Pancreas (tissue), 10 donors: ENCODE measurements at regions not wholly inside any gene's neighbourhood (a gene's known extent, or its start where the extent isn't known, plus 50 kb on each side); places are given as distances from the start of the nearest gene placed in this dataset.

Source experiments
- ATAC-seq, 4 donors: fragments of 200-7000 bp; cut with Tn5 transposase; one replicate each; pipeline versions ENCODE4 v1.8.0 to v1.9.1; 2020; ENCODE audit warnings: mild to moderate bottlenecking in 4 of 4, moderate library complexity in 4 of 4
- DNase-seq, 6 donors: peaks; one replicate each; pipeline ENCODE4 v3.0.0-alpha.2; 2020
- FAIRE-seq: peaks from 2 replicates; lab custom pipeline; 2012; peaks lifted over from hg19 to GRCh38; lab: Jason Lieb, UNC
- H3K27ac ChIP-seq, 4 donors: fragments of 200-600 bp; sonication (generic); 1 replicate in 3 of 4; 2 replicates in 1 of 4; pipeline versions ENCODE4 v1.5.0 to v1.8.0; 2020
- H3K27me3 ChIP-seq, 4 donors: fragments of 200-600 bp; one replicate each; pipeline ENCODE4 v1.8.0; 2021
- H3K36me3 ChIP-seq, 3 donors: fragments of 200-600 bp; sonication (generic) in 1 of 3; one replicate each; pipeline versions ENCODE4 v1.5.0 to v1.8.0; 2020 to 2021
- H3K4me1 ChIP-seq, 3 donors: fragments of 200-600 bp; one replicate each; pipeline ENCODE4 v1.8.0; 2021
- H3K4me3 ChIP-seq, 4 donors: fragments of 200-600 bp; sonication (generic) in 2 of 4; one replicate each; pipeline versions ENCODE4 v1.5.0 to v1.8.0; 2020 to 2021
- H3K9me3 ChIP-seq, 4 donors: fragments of 200-600 bp; one replicate each; pipeline ENCODE4 v1.8.0; 2021
- CTCF ChIP-seq, 4 donors: fragments of 200-600 bp; sonication (generic) in 3 of 4; IDR thresholded peaks; one replicate each; pipeline versions ENCODE4 v1.5.0 to v1.8.0; 2021; ENCODE audit warnings: antibody characterized with exemption in 4 of 4
- WGBS, 2 donors: extraction: QIAGEN DNeasy Blood & Tissue Kit; methylation state at CpG; one replicate each; pipeline ENCODE4 v1.1.7; 2013; 5-methylcytosine and 5-hydroxymethylcytosine counted together
- intact Hi-C, 3 donors: fragments of 100-400 bp; cut with DNase I; formaldehyde crosslinking; loops; one replicate each; pipeline versions ENCODE4 v1.11.1 to v1.14.2; 2022
- donor health status: healthy with polysubstance abuse.
- donor health status: DM: no; HTN: no; CAD: no; lungs with moderate emphysema.
- donor health status: DM: no; HTN: no; CAD: no.
- donor health status: control.
- donor health status: control.
- donor health status: Bipolar disorder and iron deficiency.
- donor health status: DM: yes; HTN: yes; CAD: no.
- donor health status: DM: no; HTN: no; CAD: no.
- donor health status: DM: no; HTN: no; CAD: no.
- donor health status: DM: yes; HTN: yes; CAD: no.

- no peaks in the 10 kb centered on the region for H3K4me1 ChIP-seq
- FAIRE-seq (no peak), ATAC-seq (no peak), DNase-seq (no peak)
- H3K4me3 ChIP-seq: no peak overlapping the region
- intact Hi-C loops: no loop called here
- H3K27ac ChIP-seq: no peak overlapping the region
- H3K27me3 ChIP-seq: no peaks in the 10 kb centered on the region
- TF ChIP-seq CTCF (IDR thresholded peaks at IDR 0.05): no peak
- no peaks in the 10 kb centered on the region for H3K9me3 ChIP-seq
- no peaks in the 10 kb centered on the region for H3K36me3 ChIP-seq
- WGBS, 2 donors: 82 to 92% methylated on average over 2 of the region's 2 CpGs
These were observed 613.0 kb upstream of the B3GALT2 start for GRCh38 chr1:193799371-193799770.

GRCh38 chr1:193794239-193794638, 607.8 kb upstream of the B3GALT2 start:
- 25 to 44% methylated on average over 4 of the region's 4 CpGs for WGBS, 2 donors
- H3K27ac ChIP-seq: no peak overlapping the region
- no peak for TF ChIP-seq CTCF (IDR thresholded peaks at IDR 0.05)
- intact Hi-C loops: no loop called here
- H3K4me1 ChIP-seq: no peaks in the 10 kb centered on the region
- H3K27me3 ChIP-seq: no peaks in the 10 kb centered on the region
- H3K4me3 ChIP-seq: no peak overlapping the region
- no peaks in the 10 kb centered on the region for H3K36me3 ChIP-seq
- H3K9me3 ChIP-seq: no peaks in the 10 kb centered on the region
- DNase-seq: no peak
- FAIRE-seq: no peak
- no peak for ATAC-seq

- ATAC-seq (no peak), DNase-seq (no peak), FAIRE-seq (no peak)
- intact Hi-C loops: no loop called here
- 75 to 85% methylated on average over 3 of the region's 3 CpGs for WGBS, 2 donors
- Histone ChIP-seq H3K9me3 (no peaks in the 10 kb centered on the region), H3K4me1 (no peaks in the 10 kb centered on the region), H3K36me3 (no peaks in the 10 kb centered on the region), H3K27me3 (no peaks in the 10 kb centered on the region), H3K27ac (no peak overlapping the region), H3K4me3 (no peak overlapping the region)
- TF ChIP-seq CTCF (IDR thresholded peaks at IDR 0.05): no peak
These were observed 605.3 kb upstream of the B3GALT2 start for GRCh38 chr1:193791746-193792145.

GRCh38 chr1:193787061-193787460, 600.6 kb upstream of the B3GALT2 start:
- TF ChIP-seq CTCF (IDR thresholded peaks at IDR 0.05): no peak
- H3K4me3 ChIP-seq: no peak overlapping the region
- no peaks in the 10 kb centered on the region for H3K27me3 ChIP-seq
- peak; percentile 34 for FAIRE-seq
- H3K4me1 ChIP-seq: no peaks in the 10 kb centered on the region
- intact Hi-C loops: no loop called here
- ATAC-seq: peak in 1 of 4 donors; percentile 43
- 13 to 14% methylated on average over 2 of the region's 2 CpGs for WGBS, 2 donors
- no peaks in the 10 kb centered on the region for H3K36me3 ChIP-seq
- no peaks in the 10 kb centered on the region for H3K9me3 ChIP-seq
- no peak for DNase-seq
- no peak overlapping the region for H3K27ac ChIP-seq

- WGBS, 2 donors: 81 to 84% methylated on average over 3 of the region's 3 CpGs
- H3K4me3 ChIP-seq: no peak overlapping the region
- H3K9me3 ChIP-seq: no peaks in the 10 kb centered on the region
- no peak overlapping the region for H3K27ac ChIP-seq
- no peaks in the 10 kb centered on the region for H3K4me1 ChIP-seq
- no peaks in the 10 kb centered on the region for H3K36me3 ChIP-seq
- intact Hi-C loops: no loop called here
- DNase-seq (no peak), FAIRE-seq (no peak), ATAC-seq (no peak)
- no peak for TF ChIP-seq CTCF (IDR thresholded peaks at IDR 0.05)
- H3K27me3 ChIP-seq: no peaks in the 10 kb centered on the region
These were observed 599.5 kb upstream of the B3GALT2 start for GRCh38 chr1:193785850-193786420.
